SK-N-MC (cell line): ENCODE measurements at regions not wholly inside any gene's neighbourhood (a gene's known extent, or its start where the extent isn't known, plus 50 kb on each side); places are given as distances from the start of the nearest gene placed in this dataset.

ENCODE experiments used
- EZH2 ChIP-seq: fragments of 200-600 bp; sonication (generic); IDR thresholded peaks from one replicate; pipeline ENCODE4 v1.6.1; 2017; ENCODE audit warnings: antibody characterized with exemption
- POLR2AphosphoS5 ChIP-seq: IDR thresholded peaks from 2 replicates; pipeline ENCODE4 v1.6.1; 2012; ENCODE audit warnings: mild to moderate bottlenecking, low read depth, low read length, borderline replicate concordance

DNA sequence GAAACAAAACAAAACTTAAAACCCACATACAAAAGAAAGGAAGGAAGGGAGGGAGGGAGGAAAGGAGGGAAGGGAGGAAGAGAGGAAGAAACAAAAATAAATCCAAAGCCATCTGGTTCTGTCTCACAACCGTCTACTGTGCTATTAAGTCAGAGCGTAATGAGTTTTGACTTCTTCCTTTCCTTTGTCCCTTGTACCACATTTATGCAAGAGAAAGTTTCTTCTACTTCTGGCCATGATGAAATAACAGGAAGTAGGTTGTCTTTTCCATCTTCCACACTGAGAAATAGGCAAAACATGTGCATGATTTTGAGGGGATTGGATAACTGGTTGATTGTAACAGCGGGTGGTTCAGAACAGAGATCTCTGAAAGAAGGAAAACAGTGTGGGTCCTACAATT is 121.4 kb downstream of the CTAGE1 start:
- TF ChIP-seq EZH2 (no peak), POLR2AphosphoS5 (no peak)
